Right ventricle myocardium superior (tissue), 1 donor: ENCODE measurements at regions not wholly inside any gene's neighbourhood (a gene's known extent, or its start where the extent isn't known, plus 50 kb on each side); places are given as distances from the start of the nearest gene placed in this dataset.

Source experiments
- ATAC-seq: fragments of 200-7000 bp; cut with Tn5 transposase; one replicate; pipeline ENCODE4 v1.9.1; 2020; ENCODE audit warnings: mild to moderate bottlenecking; ENCODE audit not compliant: poor library complexity
- DNase-seq: peaks from one replicate; pipeline ENCODE4 v3.0.0-alpha.2; 2020
- intact Hi-C: fragments of 100-400 bp; cut with DNase I; formaldehyde crosslinking; loops from one replicate; pipeline ENCODE4 v1.11.2; 2022
- donor health status: DM: no; HTN: yes; CAD: no; lungs with severe emphysema.

DNA sequence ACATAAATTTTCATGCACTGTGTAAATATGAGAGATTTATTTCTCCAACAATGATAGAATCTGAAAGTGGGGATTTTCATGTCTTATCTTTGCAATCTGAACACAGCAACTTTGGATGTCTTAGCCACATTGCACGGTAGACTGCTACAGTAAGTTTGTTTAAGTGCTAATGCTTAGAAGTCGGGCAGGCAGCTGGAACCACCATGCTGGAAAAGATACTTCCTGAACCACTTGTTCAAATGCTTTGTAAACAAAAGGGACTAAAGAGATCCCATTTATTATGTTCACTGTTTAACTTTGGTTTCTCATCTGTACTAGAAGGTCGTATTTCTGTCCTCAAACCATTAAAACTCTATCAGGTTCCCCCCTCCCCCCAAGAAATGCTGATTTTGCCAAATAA lies 555.9 kb upstream of the DIPK2B start:
- ATAC-seq = no peak
- intact Hi-C loops = no loop called here
- DNase-seq = no peak

DNA sequence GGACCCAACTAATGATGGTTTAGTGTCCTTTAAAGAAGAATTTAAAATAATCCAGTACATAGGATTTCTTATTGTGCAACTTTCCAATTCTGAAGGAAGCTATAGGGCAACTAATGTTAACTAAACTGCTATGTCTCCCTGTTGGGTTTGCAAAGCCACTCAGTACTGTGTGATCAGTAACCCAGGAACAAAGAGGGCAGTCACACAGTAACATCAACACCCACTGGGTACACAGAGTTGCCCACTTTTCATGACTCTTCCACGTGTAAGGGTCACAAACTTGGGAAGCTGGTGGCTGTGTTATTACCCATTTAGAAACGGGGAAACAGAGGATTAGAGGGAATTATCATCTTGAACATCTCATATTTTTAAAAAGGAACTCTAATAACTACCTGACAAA lies 555.0 kb upstream of the DIPK2B start:
- no peak for DNase-seq
- intact Hi-C loops = no loop called here
- ATAC-seq = no peak

DNA sequence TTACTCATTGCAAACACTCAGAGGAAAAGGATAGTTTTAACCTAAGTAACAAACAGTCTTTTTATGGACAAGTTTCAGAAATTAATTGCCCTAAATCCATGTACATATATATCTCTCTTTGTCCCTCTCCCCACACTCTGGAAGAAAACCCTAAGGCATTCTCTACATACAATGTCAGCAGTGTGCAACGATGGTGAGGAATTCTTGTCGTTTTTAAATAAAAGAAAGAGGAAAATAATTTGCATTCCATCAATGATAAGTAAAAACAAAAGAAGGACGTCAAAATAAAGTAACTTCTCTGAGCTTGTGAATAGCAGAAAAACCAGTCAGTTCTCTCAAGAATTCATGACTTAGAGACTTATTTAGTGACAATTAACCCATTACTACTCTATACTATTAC lies 550.5 kb upstream of the DIPK2B start:
- intact Hi-C loops = no loop called here
- DNase-seq (no peak), ATAC-seq (no peak)

DNA sequence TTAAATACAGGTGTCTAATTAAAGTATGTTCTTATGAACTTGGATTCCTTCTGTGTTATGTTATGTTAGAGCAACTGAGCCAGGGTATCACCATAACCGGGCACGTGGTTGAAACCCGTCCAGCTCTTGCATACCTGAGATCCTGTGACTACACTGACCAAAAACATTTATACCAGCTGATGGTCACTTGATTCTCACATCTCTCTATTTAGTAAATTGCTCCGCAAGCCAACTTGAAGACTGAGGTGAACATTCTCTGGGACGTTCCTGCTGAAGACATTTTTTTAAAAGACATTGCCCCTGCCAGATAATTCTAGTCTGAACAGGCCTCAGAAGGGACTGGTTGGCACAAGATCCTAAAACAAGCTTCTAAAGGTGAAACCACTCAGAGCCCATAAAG lies 550.0 kb upstream of the DIPK2B start:
- intact Hi-C loops = no loop called here
- ATAC-seq (peak; percentile 60), DNase-seq (peak; percentile 39)

DNA sequence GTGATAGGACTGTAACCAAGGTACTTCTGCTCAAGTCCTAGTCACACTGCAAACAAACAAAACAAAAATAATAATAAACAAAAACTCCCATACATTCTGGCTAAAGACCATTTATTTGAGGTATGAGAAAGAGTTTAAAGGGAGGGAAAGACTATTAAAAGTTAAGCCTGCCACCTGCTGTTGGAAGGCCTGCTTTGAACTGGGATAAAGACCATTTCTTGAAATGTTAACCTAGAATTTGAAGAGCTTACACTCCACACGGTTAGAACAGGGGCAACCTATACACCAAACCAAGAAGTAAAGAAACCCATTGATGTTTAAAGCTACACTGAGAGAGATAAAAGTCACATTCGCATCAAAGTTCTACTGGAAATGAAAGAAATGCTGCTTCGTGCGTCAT lies 548.7 kb upstream of the DIPK2B start:
- intact Hi-C loops = no loop called here
- ATAC-seq = peak; percentile 45
- no peak for DNase-seq

DNA sequence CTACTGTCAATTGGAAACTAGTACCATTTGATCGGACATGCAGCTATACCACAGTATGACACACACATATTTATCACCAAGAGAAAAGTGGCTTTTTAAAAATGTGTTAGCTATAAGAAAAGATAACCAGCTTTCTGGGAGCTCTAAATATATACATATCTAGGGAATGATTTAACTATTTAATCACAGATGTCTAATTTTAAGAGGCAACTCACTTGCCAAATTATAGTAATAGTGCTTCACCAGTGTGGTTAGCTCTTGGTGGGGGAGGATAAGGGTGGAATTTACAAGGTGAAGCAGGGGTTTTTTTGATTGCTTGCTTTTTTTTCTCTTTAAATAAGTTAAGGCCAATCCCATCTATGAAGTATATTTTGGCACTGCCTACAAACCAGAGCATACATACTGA lies 547.7 kb upstream of the DIPK2B start:
- no peak for ATAC-seq
- intact Hi-C loops = no loop called here
- no peak for DNase-seq

DNA sequence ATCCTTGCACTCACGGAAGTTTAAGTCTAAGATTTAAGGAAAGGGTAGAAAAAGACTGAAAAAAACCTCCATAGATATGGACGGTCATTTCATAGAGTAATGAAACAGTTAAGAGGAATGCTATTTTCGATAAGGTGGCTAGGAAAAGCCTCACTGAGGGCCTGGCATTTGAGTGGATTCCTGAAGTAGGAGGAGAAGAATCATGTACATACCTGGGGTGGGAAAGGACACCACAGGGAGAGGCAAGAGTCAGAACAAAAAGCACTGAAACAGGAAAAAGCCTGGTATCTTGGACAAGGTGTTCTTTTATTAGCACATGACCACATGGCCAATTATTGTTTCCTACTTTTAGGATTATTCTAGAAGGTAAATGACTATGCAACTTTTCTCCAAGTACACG lies 547.2 kb upstream of the DIPK2B start:
- DNase-seq (no peak), ATAC-seq (no peak)
- intact Hi-C loops = no loop called here

DNA sequence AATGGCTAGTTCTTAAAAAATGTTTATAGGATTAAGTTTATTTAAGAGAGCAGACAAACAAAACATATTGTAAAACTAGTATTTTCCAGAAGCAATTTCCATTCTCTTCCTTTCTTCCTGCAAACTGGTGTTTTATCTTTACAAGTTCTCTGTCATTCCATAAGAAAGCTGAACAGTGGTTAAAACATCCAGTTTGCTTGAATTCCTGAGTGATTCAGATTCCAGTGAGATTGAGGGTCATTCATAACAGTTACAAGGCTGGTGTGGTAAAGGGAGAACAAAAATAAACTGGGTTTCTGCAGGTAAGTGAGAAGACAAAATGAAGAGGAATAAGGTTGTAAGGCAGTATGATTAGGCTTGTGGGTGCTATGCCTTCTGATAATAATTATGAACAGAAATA lies 544.8 kb upstream of the DIPK2B start:
- no peak for DNase-seq
- intact Hi-C loops = no loop called here
- ATAC-seq = no peak

DNA sequence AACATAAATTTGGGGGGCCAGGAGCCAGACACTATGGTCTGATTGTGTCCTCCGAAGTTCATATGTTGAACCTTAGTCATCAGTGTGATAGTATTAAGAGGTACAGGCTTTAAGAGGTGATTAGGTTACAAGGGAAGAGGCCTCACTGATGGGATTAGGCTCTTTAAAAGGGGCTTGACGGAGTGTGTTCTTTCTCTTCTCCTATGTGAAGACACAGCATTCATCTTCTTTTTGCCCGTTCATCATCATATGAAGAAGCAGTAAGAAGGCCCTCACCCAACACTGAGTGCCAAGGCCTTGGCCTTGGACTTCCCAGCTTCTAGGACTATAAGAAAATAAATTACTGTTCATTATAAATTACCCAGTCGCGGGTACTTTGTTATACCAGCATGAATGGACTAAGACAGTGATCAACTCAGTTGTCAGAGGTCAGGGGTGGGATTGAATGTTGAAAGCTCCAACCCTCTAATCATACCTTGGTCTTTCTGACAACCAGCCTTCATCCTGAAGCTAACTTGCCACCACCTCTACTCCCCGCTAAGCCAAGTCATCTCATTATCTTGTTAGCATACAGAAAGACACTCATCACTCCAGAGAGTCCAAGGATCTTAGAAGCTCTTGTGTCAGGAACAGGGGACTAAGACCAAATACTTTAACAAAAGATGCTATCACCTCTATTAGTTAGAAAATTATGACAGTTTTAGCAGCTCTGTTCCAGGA lies 543.4 kb upstream of the DIPK2B start:
- no peak for DNase-seq
- ATAC-seq = no peak
- intact Hi-C loops = no loop called here

DNA sequence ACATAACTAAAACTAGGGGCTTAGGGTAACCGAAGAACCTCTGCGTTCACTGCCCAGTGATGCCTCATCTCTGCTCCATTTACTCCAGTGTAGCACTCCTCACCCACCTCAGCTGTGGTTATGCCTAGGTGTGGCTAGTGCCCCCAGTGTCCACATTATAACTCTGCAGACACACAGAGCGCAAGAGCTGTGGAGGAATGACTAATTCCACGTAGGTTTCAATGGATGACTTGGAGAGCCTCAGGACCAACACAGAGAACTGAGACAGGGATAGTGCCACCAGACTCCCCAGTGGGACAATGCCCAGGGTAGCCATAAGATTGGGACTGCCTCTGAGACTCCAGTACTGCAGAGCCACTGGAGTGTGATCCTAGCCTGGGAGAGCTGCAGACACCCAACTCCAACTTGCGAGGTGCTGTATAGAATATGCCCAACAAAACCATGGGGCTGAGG lies 542.4 kb upstream of the DIPK2B start:
- intact Hi-C loops = no loop called here
- DNase-seq (no peak), ATAC-seq (no peak)

DNA sequence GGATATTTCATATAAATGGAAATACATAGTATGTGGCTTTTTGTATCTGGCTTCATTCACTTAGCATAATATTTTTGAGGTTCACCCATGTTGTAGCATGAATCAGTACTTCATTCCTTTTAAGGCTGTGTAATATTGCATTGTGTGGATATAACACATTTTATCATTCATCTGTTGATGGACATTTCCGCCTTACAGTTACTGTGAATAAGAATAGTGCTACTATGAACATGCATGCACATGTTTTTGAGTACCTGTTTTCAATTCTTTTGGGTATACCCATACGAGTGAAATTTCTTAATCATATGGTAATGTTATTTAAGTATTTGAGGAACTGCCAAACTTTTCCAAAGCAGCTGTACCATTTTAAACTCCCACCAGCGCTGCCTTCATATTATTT lies 539.6 kb upstream of the DIPK2B start:
- ATAC-seq = no peak
- no peak for DNase-seq
- intact Hi-C loops = no loop called here

DNA sequence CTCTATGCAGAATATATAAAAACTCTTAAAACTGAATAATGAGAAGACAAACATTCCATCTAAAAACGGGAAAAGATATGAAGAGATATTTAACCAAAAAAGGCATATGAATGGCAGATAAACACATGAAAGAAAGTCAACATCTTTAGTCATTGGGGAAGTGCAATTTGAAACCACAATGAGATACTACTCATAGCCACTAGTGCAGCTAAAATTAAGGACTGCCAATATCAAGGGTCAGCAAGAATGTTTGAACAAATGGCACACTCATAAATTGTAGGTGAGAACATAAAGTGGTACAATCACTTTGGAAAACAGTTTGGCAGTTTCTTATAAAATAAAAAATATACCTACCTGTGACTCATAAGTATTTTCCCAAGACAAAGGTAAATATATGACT lies 534.9 kb upstream of the DIPK2B start:
- ATAC-seq (no peak), DNase-seq (no peak)
- intact Hi-C loops = no loop called here

DNA sequence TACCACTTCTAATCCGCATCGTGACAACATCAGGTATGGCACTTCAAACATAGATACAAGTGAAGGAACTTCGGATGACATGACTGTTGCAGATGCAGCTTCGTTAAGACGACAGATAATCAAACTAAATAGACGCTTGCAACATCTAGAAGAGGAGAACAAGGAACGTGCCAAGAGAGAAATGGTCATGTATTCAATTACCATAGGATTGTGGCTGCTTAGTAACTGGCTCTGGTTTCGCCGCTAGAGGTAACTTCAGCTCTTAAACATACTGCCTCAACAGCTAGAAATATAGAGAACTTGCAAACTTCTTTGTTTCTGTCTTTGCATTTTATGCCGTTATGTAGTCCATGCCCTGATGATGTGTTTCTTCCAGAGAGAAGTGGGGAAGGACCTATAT lies 530.8 kb upstream of the DIPK2B start:
- no peak for DNase-seq
- intact Hi-C loops = no loop called here
- no peak for ATAC-seq

DNA sequence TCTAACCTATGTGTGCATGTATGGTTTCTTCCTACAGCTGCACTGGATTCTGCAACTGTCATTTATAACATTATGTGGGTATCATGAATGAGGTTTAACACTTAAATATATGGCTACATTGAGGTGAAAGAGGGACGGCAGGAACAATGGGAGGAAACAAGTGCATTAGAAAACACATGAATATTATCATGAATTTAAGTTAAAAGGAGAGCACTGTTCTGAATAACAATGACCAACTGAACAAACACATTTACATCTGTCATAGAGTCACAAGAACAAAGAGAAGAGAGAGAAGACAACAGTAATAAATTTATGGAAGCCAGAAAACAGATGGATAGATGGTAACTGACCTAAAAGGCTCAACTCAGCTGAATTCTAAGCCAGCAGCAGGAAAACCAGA lies 527.1 kb upstream of the DIPK2B start:
- DNase-seq (no peak), ATAC-seq (no peak)
- intact Hi-C loops = no loop called here

DNA sequence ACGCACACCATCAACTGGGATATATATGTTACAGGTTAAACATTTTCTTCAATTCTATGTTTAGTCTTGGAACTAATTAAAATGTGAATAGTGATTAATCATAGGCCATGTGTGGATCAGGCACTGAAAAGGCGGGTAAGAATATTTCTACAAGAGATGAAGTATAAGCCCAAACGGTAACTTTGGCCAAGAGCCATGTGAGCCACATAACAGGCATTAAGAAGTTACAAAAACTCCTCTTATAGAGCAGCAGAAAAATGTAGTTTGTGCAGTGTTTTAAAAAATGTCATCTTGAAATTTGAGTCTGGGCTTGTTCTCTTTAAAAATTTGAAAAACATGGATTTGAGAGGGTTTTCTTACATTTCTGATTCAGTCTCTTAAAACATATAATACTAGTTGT lies 521.8 kb upstream of the DIPK2B start:
- DNase-seq (no peak), ATAC-seq (no peak)
- intact Hi-C loops = no loop called here

DNA sequence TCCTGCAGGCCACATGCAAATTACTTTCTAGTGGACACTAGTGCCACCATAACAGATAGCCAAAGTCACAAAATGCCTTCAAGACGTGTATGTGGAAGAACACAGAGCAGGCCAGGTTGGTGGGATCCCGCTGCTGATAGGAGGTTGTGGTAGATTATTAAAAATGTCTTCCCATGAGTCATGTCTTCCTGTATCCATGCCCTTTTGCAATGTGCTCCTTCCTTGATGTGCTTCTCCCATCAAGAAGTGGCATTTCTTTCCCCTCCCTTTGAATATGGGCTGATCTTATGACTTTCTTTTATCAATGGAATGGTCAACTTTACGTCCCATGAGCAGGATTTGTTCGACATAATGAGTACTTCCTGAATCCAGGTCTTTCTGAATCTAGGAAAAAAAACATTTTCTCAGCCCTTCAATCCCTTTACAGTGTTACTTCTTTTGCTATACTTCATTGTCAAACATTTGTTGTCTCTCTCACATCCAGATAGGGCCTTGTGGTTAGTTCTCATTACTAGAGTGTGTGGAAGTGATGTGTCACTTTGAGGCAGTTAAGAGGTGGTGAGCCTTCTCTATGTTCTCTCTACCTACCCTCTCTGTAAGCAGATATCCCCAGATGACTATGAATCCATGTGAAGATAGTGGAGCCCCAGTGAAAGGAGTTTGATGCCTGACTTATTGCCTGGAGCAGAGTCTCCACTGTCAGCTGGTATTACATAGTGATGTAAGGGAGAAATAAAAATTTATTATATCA lies 519.2 kb upstream of the DIPK2B start:
- intact Hi-C loops = no loop called here
- ATAC-seq = no peak
- no peak for DNase-seq

DNA sequence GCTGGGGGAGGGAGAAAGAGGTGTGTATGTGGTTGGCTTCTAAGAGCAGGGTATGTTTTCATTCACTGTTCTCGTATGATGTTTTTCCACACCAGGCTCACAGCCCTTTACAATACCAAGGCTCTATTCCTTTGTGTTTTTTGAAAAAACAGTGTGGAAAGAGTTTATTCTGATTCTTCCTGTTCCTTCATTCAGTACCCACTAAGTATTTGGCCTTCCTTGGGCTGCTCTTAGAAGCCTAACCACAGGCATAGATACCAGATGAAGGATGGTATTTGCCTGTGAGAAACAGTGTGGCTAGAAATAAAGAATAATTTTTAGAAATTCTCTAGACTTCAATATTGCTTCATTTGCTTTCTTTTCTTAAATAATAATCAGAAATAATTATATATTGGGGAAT lies 518.0 kb upstream of the DIPK2B start:
- ATAC-seq = no peak
- no peak for DNase-seq
- intact Hi-C loops = no loop called here

DNA sequence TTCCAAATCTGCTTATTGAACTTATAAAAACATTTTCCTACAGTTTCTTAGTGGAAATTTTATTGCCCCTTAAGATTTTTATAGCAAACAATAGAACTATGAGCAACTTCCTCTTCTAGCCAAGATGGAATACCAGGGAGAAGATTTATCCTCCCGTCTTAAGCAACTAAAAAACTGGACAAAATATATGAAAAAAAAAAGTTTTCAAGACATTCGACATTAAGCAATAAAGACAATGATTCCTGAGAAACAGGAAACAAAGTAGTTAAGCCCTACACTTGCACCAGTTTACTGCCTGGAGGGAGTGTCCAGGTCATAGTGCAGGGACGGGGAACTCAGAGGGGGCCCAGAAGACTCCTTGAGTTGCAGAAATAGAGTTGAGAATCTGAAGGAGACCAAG lies 516.1 kb upstream of the DIPK2B start:
- no peak for DNase-seq
- intact Hi-C loops = no loop called here
- no peak for ATAC-seq

DNA sequence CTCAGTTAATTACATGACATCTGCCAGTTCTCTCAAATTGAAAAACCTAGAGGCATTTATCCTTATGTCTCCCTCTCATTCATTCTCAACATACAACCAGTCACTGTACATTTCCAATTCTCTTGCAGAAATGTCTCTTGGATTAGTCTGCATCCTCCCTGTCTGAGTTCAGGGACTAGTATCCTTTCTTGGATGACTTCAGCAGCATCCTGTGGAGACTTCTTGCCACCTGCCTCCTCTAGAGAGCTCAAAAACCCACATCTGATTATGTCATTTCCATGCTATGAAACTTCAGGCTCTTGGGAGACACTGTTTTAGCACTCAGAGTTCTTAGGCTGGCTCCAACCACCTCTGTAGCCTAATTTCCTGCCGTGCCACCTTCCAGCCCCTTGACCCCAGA lies 515.1 kb upstream of the DIPK2B start:
- DNase-seq = no peak
- ATAC-seq = no peak
- intact Hi-C loops = no loop called here

DNA sequence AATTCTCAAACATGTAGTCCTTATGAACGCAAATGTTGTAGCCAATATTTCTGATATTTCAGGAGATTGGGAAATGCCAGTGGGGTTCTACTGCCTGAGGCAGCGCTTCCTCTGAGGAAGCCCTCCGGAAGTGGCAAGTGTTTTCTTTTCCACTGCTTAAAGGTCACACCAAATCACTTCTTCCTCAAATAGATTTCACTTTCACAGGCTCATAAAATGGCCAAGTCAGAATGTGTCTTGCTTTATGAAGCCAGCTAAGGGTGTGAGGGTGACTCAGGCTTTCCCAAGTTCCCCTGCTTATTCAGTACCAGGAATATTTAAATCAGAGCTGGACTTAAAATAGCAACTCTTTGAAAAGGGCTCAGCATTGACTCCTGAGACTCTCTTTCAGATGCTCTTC lies 514.2 kb upstream of the DIPK2B start:
- ATAC-seq (no peak), DNase-seq (no peak)
- intact Hi-C loops = no loop called here

DNA sequence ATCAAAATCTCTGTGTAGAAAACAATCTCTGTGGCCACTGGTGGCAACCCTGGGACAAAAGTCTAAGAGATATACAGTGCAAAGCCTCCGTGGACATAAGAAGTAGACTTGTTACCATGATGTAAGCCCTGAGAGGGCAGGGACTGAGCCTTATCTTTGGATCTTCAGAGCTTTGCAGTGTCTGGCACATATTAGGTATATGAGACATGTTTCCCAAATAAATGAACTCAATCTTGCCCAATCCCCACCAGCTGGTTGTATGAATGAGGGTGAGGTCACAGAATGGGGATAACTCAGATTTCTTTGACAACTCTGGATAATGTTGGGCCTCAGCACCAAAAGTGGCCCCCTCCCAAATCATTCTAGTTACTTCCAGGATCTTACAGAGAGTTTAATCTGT lies 511.4 kb upstream of the DIPK2B start:
- no peak for ATAC-seq

More for the DNA sequence above, 511.4 kb upstream of the DIPK2B start:
- DNase-seq = no peak
- intact Hi-C loops = no loop called here
